SU-DHL-6 (cell line): ENCODE measurements at regions not wholly inside any gene's neighbourhood (a gene's known extent, or its start where the extent isn't known, plus 50 kb on each side); places are given as distances from the start of the nearest gene placed in this dataset.

Experiments used
- H2AFZ ChIP-seq: fragments of 200-600 bp; sonication (generic); 2 replicates; pipeline ENCODE4 v1.6.1; 2014; ENCODE audit warnings: low read depth, mild to moderate bottlenecking, moderate library complexity, mixed read lengths, antibody characterized with exemption, low read length; ENCODE audit not compliant: severe bottlenecking
- H3F3A ChIP-seq: fragments of 200-600 bp; shearing (Covaris generic); 2 replicates; pipeline ENCODE4 v1.6.0; 2016; ENCODE audit warnings: antibody characterized with exemption, mild to moderate bottlenecking; ENCODE audit not compliant: insufficient read depth
- H3K27ac ChIP-seq: fragments of 200-600 bp; sonication (generic); 2 replicates; pipeline ENCODE4 v1.5.1; 2016; ENCODE audit warnings: low read depth, mild to moderate bottlenecking, low read length, moderate library complexity, mixed read lengths
- H3K27me3 ChIP-seq: fragments of 200-600 bp; sonication (generic), shearing (Covaris generic); 2 replicates; pipeline ENCODE4 v1.6.0; 2014; ENCODE audit warnings: mild to moderate bottlenecking, low read length
- H3K36me3 ChIP-seq: fragments of 200-600 bp; sonication (generic); 2 replicates; pipeline ENCODE4 v1.6.1; 2014; ENCODE audit warnings: mild to moderate bottlenecking, low read length, mixed read lengths
- H3K4me2 ChIP-seq: fragments of 300-600, 200-600 bp; shearing (Covaris generic), sonication (generic); 2 replicates; pipeline ENCODE4 v1.6.0; 2014; ENCODE audit warnings: low read length, low read depth, mild to moderate bottlenecking; ENCODE audit not compliant: poor library complexity, severe bottlenecking
- H3K4me3 ChIP-seq: fragments of 200-600 bp; sonication (generic); 2 replicates; pipeline ENCODE4 v1.5.1; 2014; ENCODE audit warnings: antibody characterized with exemption, low read length, mild to moderate bottlenecking, mixed read lengths; ENCODE audit not compliant: insufficient read depth, poor library complexity, severe bottlenecking
- H3K79me2 ChIP-seq: fragments of 200-600 bp; sonication (generic); 2 replicates; pipeline ENCODE4 v1.6.1; 2014; ENCODE audit warnings: mild to moderate bottlenecking, low read length, moderate library complexity; ENCODE audit not compliant: insufficient read depth
- H3K9ac ChIP-seq: fragments of 200-600 bp; sonication (generic); 2 replicates; pipeline ENCODE4 v1.7.0; 2014; ENCODE audit warnings: mild to moderate bottlenecking, low read length
- H3K9me2 ChIP-seq: fragments of 200-600 bp; sonication (generic); replicated peaks from 2 replicates; pipeline ENCODE4 v1.6.1; 2014; ENCODE audit warnings: low read length; ENCODE audit not compliant: insufficient read depth
- H3K9me3 ChIP-seq: fragments of 200-600 bp; sonication (generic); 2 replicates; pipeline ENCODE4 v1.6.1; 2014; ENCODE audit warnings: low read length, mixed read lengths; ENCODE audit not compliant: insufficient read depth
- H4K20me1 ChIP-seq: fragments of 200-600 bp; sonication (generic); 2 replicates; pipeline ENCODE4 v1.6.1; 2014; ENCODE audit warnings: low read depth, mild to moderate bottlenecking, antibody characterized with exemption, low read length, moderate library complexity, mixed read lengths
- EZH2phosphoT487 ChIP-seq: fragments of 200-600 bp; sonication (generic), shearing (Covaris generic); conservative IDR thresholded peaks from 2 replicates; pipeline ENCODE4 v1.6.1; 2018; ENCODE audit warnings: mild to moderate bottlenecking, antibody characterized with exemption, low read length, moderate library complexity, mixed read lengths
- TF ChIP-seq, protein P1 (sequence below): fragments of 200-600 bp; sonication (generic); IDR thresholded peaks from one replicate; pipeline ENCODE4 v1.5.1; 2017; ENCODE audit warnings: antibody characterized with exemption, mild to moderate bottlenecking, low read length, moderate library complexity; ENCODE audit not compliant: insufficient read depth, poor library complexity, severe bottlenecking

DNA sequence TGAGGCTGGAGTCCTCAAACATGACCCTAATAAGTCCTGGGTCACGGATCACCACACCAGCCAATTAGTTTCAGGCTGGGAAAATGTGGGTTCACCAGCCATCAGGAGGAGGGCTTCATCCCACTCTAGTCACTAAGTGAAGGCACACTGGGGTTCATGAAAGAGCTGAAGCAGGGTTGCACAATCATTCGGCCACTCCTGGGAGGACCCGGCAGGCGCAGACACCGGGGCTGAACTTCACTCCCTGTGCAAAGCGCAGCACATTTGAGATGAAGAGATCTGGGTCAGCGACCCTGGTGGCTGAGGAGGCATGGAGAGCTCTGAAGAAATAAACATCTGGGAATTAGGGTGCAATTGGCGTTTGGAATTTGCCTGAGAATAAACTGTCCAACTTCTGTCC, 684.4 kb upstream of the SALL3 start:
- H3K4me2 ChIP-seq, result no peak overlapping the region
- no peaks in the 10 kb centered on the region for H3F3A ChIP-seq
- no peaks in the 10 kb centered on the region for H3K9me3 ChIP-seq
- no peaks in the 10 kb centered on the region for H3K36me3 ChIP-seq
- H3K27ac ChIP-seq, result no peak overlapping the region
- H3K4me3 ChIP-seq, result no peak overlapping the region
- no peak overlapping the region for H2AFZ ChIP-seq
- H3K27me3 ChIP-seq, result no peaks in the 10 kb centered on the region
- H3K9me2 ChIP-seq, result no peaks in the 10 kb centered on the region
- no peaks in the 10 kb centered on the region for H4K20me1 ChIP-seq
- TF ChIP-seq EZH2phosphoT487, result no peak
- TF ChIP-seq, protein P1, sequence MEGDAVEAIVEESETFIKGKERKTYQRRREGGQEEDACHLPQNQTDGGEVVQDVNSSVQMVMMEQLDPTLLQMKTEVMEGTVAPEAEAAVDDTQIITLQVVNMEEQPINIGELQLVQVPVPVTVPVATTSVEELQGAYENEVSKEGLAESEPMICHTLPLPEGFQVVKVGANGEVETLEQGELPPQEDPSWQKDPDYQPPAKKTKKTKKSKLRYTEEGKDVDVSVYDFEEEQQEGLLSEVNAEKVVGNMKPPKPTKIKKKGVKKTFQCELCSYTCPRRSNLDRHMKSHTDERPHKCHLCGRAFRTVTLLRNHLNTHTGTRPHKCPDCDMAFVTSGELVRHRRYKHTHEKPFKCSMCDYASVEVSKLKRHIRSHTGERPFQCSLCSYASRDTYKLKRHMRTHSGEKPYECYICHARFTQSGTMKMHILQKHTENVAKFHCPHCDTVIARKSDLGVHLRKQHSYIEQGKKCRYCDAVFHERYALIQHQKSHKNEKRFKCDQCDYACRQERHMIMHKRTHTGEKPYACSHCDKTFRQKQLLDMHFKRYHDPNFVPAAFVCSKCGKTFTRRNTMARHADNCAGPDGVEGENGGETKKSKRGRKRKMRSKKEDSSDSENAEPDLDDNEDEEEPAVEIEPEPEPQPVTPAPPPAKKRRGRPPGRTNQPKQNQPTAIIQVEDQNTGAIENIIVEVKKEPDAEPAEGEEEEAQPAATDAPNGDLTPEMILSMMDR, result no peak
- no peak overlapping the region for H3K9ac ChIP-seq
- H3K79me2 ChIP-seq, result no peaks in the 10 kb centered on the region

DNA sequence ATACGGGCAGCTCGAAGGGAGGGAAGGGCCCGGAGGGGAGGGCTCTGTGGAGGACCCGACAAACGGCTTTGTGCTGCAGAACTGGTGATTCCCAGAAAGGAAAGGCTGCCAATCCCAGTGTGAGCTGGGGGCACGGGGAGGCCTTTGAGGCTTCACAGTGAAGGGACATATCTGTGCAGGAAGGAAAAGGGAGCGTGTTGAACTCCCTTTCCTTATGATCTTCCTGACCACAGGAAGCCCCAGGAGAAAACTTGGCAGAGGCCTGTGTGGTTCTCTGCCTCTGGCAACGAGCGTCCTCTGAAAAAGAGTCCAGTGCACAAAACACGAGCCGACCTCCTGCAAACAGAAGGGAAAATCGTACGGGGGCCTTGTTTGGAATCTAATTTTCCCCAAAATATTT, 683.5 kb upstream of the SALL3 start:
- Histone ChIP-seq H3K4me3 (no peak overlapping the region), H3K36me3 (no peaks in the 10 kb centered on the region), H3K27me3 (no peaks in the 10 kb centered on the region), H3K9me3 (no peaks in the 10 kb centered on the region), H3K9me2 (no peaks in the 10 kb centered on the region), H3K4me2 (no peak overlapping the region), H2AFZ (no peak overlapping the region), H3K9ac (no peak overlapping the region), H3K27ac (no peak overlapping the region), H3K79me2 (no peaks in the 10 kb centered on the region), H4K20me1 (no peaks in the 10 kb centered on the region), H3F3A (no peaks in the 10 kb centered on the region)
- no peak for TF ChIP-seq EZH2phosphoT487
- TF ChIP-seq, protein P1, result no peak

DNA sequence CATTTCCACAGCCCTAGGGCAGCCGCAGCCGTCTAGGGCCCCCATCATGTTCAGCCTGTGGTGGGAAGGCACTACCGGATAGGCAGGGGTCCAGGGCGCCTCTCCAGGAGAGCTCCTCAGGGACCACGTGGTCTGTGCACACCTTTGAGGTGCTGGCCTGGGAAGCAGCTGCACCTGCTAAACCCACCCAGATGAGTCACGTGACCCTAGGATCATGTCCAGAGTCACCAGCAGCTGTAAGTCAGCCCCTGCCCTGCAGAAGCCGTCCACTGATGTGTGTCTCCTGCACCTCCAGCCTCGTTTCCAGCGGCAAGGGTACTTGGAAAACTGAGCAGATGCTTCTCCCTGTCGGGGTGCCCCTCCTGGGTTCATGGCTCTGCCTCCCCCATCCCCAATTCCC, 682.6 kb upstream of the SALL3 start:
- H2AFZ ChIP-seq, result no peak overlapping the region
- no peak overlapping the region for H3K9ac ChIP-seq
- H3K27ac ChIP-seq, result no peak overlapping the region
- H3K36me3 ChIP-seq, result no peaks in the 10 kb centered on the region
- H3K4me3 ChIP-seq, result no peak overlapping the region
- H3K27me3 ChIP-seq, result no peaks in the 10 kb centered on the region
- no peaks in the 10 kb centered on the region for H3K9me2 ChIP-seq
- H3K9me3 ChIP-seq, result no peaks in the 10 kb centered on the region
- no peaks in the 10 kb centered on the region for H3K79me2 ChIP-seq
- no peaks in the 10 kb centered on the region for H4K20me1 ChIP-seq
- no peak overlapping the region for H3K4me2 ChIP-seq
- no peak for TF ChIP-seq EZH2phosphoT487
- TF ChIP-seq, protein P1, result no peak
- H3F3A ChIP-seq, result no peaks in the 10 kb centered on the region
